HepG2 (cell line): ENCODE measurements at regions not wholly inside any gene's neighbourhood (a gene's known extent, or its start where the extent isn't known, plus 50 kb on each side); places are given as distances from the start of the nearest gene placed in this dataset.
A peak's percentile ranks its signal among the peaks of the same experiment; 100 is the strongest.
"Not testable (repeated sequence)": the region's sequence is repeated elsewhere in the genome, so short reads cannot be mapped to it uniquely, and the experiment has no call there.

Experiments
- ATAC-seq: fragments of 200-7000 bp; cut with Tn5 transposase; 3 replicates; pipeline ENCODE4 v1.9.1; 2020; ENCODE audit warnings: mild to moderate bottlenecking, moderate library complexity
- BruUV-seq: library from RNA; stranded (reverse); fragments of 400-500 nt; replicated peaks from 2 replicates; lab custom pipeline; 2021; lab: Mats Ljungman, UMichigan
- CTCF ChIA-PET: fragments of 300-600 bp; formaldehyde crosslinking; extraction: SDS; loops from one replicate; lab custom pipeline; 2021; ENCODE audit warnings: low total read pairs, inconsistent platforms, low intra/inter-chr PET ratio; lab: Yijun Ruan, JAX
- POLR2A ChIA-PET: fragments of 350-600 bp; sonication (Branson Sonifier 250); formaldehyde crosslinking; loops from one replicate; lab custom pipeline; 2020; ENCODE audit warnings: antibody characterized with exemption, inconsistent platforms; lab: Yijun Ruan, JAX
- DNase-seq: peaks from one replicate; pipeline ENCODE4 v3.0.0-alpha.2; 2015; ENCODE audit warnings: low spot score
- FAIRE-seq: peaks from 3 replicates; lab custom pipeline; 2011; peaks lifted over from hg19 to GRCh38; lab: Jason Lieb, UNC
- H2AFZ ChIP-seq: one replicate; pipeline ENCODE4 v1.6.1; 2011; ENCODE audit warnings: low read length, inconsistent platforms
- H3K27ac ChIP-seq: fragments of 300-600 bp; 3 replicates; pipeline ENCODE4 v1.8.0; 2011; ENCODE audit warnings: mixed run types, mild to moderate bottlenecking, mixed read lengths, low read length, inconsistent platforms; ENCODE audit not compliant: insufficient read depth; ENCODE audit errors: extremely low read length
- H3K27me3 ChIP-seq, 2 experiments: fragments of 200-600 bp in 1 of 2; 2 replicates in 1 of 2; 3 replicates in 1 of 2; pipeline versions ENCODE4 v1.6.0 to v1.8.0; 2011; ENCODE audit warnings: low read length in 2 of 2, mild to moderate bottlenecking in 2 of 2, moderate library complexity in 2 of 2, inconsistent platforms in 1 of 2; ENCODE audit not compliant: insufficient read depth in 2 of 2, control insufficient read depth in 1 of 2
- H3K36me3 ChIP-seq, 2 experiments: fragments of 200-600 bp in 1 of 2; replicated peaks in 1 of 2; 2 replicates in 1 of 2; 3 replicates in 1 of 2; pipeline versions ENCODE4 v1.5.1 to v1.8.0; 2011; ENCODE audit warnings: low read length in 2 of 2, inconsistent platforms in 1 of 2; ENCODE audit not compliant: insufficient read depth in 2 of 2, control insufficient read depth in 1 of 2
- H3K4me1 ChIP-seq: 2 replicates; pipeline ENCODE4 v1.5.1; 2012; ENCODE audit warnings: low read length, inconsistent platforms; ENCODE audit not compliant: insufficient read depth
- H3K4me2 ChIP-seq: 2 replicates; pipeline ENCODE4 v1.6.0; 2011; ENCODE audit warnings: low read depth, low read length, inconsistent platforms
- H3K4me3 ChIP-seq, 3 experiments: fragments of 200-600 bp in 1 of 3; sonication (generic), shearing (Covaris generic) in 1 of 3; replicated peaks in 1 of 3; 2 replicates each; pipeline ENCODE4 v1.5.1; 2011 to 2016; ENCODE audit warnings: low read length in 3 of 3, inconsistent platforms in 2 of 3, low read depth in 2 of 3, mild to moderate bottlenecking in 2 of 3, control low read depth in 1 of 3, mixed read lengths in 1 of 3; ENCODE audit not compliant: insufficient read depth in 1 of 3
- H3K79me2 ChIP-seq: one replicate; pipeline ENCODE4 v1.6.1; 2011; ENCODE audit warnings: low read length, inconsistent platforms; ENCODE audit not compliant: insufficient read depth
- H3K9ac ChIP-seq: 2 replicates; pipeline ENCODE4 v1.6.0; 2011; ENCODE audit warnings: mild to moderate bottlenecking, low read depth, low read length, inconsistent platforms; ENCODE audit not compliant: insufficient read depth
- H3K9me3 ChIP-seq: 2 replicates; pipeline ENCODE4 v1.5.1; 2012; ENCODE audit warnings: mild to moderate bottlenecking, low read length
- H4K20me1 ChIP-seq: 2 replicates; pipeline ENCODE4 v1.6.0; 2011; ENCODE audit warnings: inconsistent platforms, mild to moderate bottlenecking, low read length, moderate library complexity; ENCODE audit not compliant: insufficient read depth
- MAFK ChIP-seq, 2 experiments: IDR thresholded peaks in 1 of 2; conservative IDR thresholded peaks in 1 of 2; 2 replicates each; pipeline ENCODE4 v1.6.1; 2011; ENCODE audit warnings: improper control_type of control experiment in 2 of 2, low read length in 2 of 2
- NFYC ChIP-seq: IDR thresholded peaks from 2 replicates; pipeline ENCODE4 v1.6.1; 2016; ENCODE audit warnings: missing genetic modification reagents, missing compliant biosample characterization
- SMAD9 ChIP-seq: sonication (generic); formaldehyde crosslinking; IDR thresholded peaks from 2 replicates; pipeline ENCODE4 v1.5.1; 2020; ENCODE audit warnings: mild to moderate bottlenecking, missing genetic modification reagents
- ZNF3 ChIP-seq: IDR thresholded peaks from 2 replicates; pipeline ENCODE4 v1.7.0; 2017; ENCODE audit warnings: inconsistent platforms
- ZNF768 ChIP-seq: sonication (generic); formaldehyde crosslinking; IDR thresholded peaks from 2 replicates; pipeline ENCODE4 v1.4.0; 2020; ENCODE audit warnings: missing genetic modification reagents
- WGBS: methylation state at CpG from one replicate; pipeline ENCODE4 v1.1.6; 2017; ENCODE audit warnings: low lambda C conversion rate; 5-methylcytosine and 5-hydroxymethylcytosine counted together
- in situ Hi-C: cut with HindIII; loops from 2 replicates; pipeline ENCODE4 v1.10.0; 2017; ENCODE audit warnings: low pct_unique_long_range_greater_than_20kb; ENCODE audit not compliant: extremely low pct_ligation_motif_present
- intact Hi-C: fragments of 100-400 bp; cut with micrococcal nuclease; formaldehyde crosslinking; loops from one replicate; pipeline ENCODE4 v1.10.0; 2022; ENCODE audit not compliant: unreplicated experiment
- TF ChIP-seq, protein P1 (sequence below): sonication (generic); formaldehyde crosslinking; IDR thresholded peaks from 2 replicates; pipeline ENCODE4 v1.5.0; 2020; ENCODE audit warnings: missing genetic modification reagents

GRCh38 chr19:34044021-34044420 lies 128.3 kb upstream of the LSM14A start:
- DNase-seq = no peak
- no peak for FAIRE-seq
- H3K36me3 ChIP-seq = no peaks in the 10 kb centered on the region
- WGBS = 0% methylated on average over 2 of the region's 2 CpGs
- ChIA-PET CTCF (no interaction called here), POLR2A (no interaction called here)
- H3K4me1 ChIP-seq = no peaks in the 10 kb centered on the region
- H3K27me3 ChIP-seq = no peaks in the 10 kb centered on the region
- no peaks in the 10 kb centered on the region for H4K20me1 ChIP-seq
- no peak overlapping the region for H3K27ac ChIP-seq
- H3K4me2 ChIP-seq = no peak overlapping the region
- ATAC-seq = no peak
- no peaks in the 10 kb centered on the region for H3K79me2 ChIP-seq
- no peaks in the 10 kb centered on the region for H3K9me3 ChIP-seq
- TF ChIP-seq SMAD9 (CRISPR knock-in tag) = no peak
- no peak for TF ChIP-seq ZNF768 (CRISPR knock-in tag)
- intact Hi-C loops = no loop called here
- no peak overlapping the region for H3K4me3 ChIP-seq
- H3K9ac ChIP-seq = no peak overlapping the region
- in situ Hi-C loops = no loop called here
- H2AFZ ChIP-seq = no peak overlapping the region
- BruUV-seq = no TSS peak

- DNase-seq (no peak), ATAC-seq (no peak), FAIRE-seq (no peak)
- no peak overlapping the region for H3K4me3 ChIP-seq
- WGBS = 31% methylated on average over 3 of the region's 3 CpGs
- H3K27ac ChIP-seq = no peak overlapping the region
- no peaks in the 10 kb centered on the region for H3K9me3 ChIP-seq
- H3K36me3 ChIP-seq = no peaks in the 10 kb centered on the region
- H2AFZ ChIP-seq = no peak overlapping the region
- no peak overlapping the region for H3K9ac ChIP-seq
- BruUV-seq = no TSS peak
- H3K4me1 ChIP-seq = no peaks in the 10 kb centered on the region
- no peak overlapping the region for H3K4me2 ChIP-seq
- CTCF ChIA-PET = no interaction called here
- no peaks in the 10 kb centered on the region; a peak in 1 of 5 replicates for H3K27me3 ChIP-seq
- no peaks in the 10 kb centered on the region for H3K79me2 ChIP-seq
- POLR2A ChIA-PET = no interaction called here
- in situ Hi-C loops (no loop called here), intact Hi-C loops (no loop called here)
- TF ChIP-seq, protein P1, sequence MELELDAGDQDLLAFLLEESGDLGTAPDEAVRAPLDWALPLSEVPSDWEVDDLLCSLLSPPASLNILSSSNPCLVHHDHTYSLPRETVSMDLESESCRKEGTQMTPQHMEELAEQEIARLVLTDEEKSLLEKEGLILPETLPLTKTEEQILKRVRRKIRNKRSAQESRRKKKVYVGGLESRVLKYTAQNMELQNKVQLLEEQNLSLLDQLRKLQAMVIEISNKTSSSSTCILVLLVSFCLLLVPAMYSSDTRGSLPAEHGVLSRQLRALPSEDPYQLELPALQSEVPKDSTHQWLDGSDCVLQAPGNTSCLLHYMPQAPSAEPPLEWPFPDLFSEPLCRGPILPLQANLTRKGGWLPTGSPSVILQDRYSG = no peak
- TF ChIP-seq ZNF3 (CRISPR knock-in tag) (no peak), NFYC (CRISPR knock-in tag) (no peak), MAFK (conservative IDR thresholded peaks at IDR 0.05 in 1 of 2, IDR thresholded peaks at IDR 0.05 in 1 of 2; ENCODE audit: low read length in 2 of 2) (peak in 1 of 2 experiments; percentile 36; a peak in 1 of 4 replicates)
- no peaks in the 10 kb centered on the region for H4K20me1 ChIP-seq
Observed at GRCh38 chr19:34049944-34050343, 122.4 kb upstream of the LSM14A start.

DNA sequence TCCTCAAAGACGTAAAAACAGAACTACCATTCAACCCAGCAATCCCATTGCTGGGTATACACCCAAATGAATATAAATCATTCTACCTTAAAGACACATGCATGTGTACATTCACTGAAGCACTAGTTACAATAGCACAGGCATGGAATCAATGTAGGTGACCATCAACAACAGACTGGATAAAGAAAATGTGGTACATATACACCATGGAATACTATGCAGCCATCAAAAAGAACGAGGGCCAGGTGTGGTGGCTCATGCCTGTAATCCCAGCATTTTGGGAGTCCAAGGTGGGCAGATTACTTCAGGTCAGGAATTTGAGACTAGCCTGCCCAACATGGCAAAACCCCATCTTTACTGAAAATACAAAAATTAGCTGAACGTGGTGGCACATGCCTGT lies 121.9 kb upstream of the LSM14A start:
- H3K27me3 ChIP-seq, FAIRE-seq, intact Hi-C loops, DNase-seq, POLR2A ChIA-PET, H3K9ac ChIP-seq, BruUV-seq, ATAC-seq, H3K9me3 ChIP-seq, H3K4me2 ChIP-seq, in situ Hi-C loops, H4K20me1 ChIP-seq, H3K79me2 ChIP-seq, H2AFZ ChIP-seq, CTCF ChIA-PET, H3K4me3 ChIP-seq, H3K36me3 ChIP-seq, H3K4me1 ChIP-seq, H3K27ac ChIP-seq: not testable (repeated sequence)
- 7% methylated on average over 3 of the region's 3 CpGs for WGBS
